GM21367 (cell line): ENCODE measurements at regions not wholly inside any gene's neighbourhood (a gene's known extent, or its start where the extent isn't known, plus 50 kb on each side); places are given as distances from the start of the nearest gene placed in this dataset.
A peak's percentile ranks its signal among the peaks of the same experiment; 100 is the strongest.
"Not testable (repeated sequence)": the region's sequence is repeated elsewhere in the genome, so short reads cannot be mapped to it uniquely, and the experiment has no call there.

Source experiments
- ATAC-seq: cut with Tn5 transposase; IDR thresholded peaks from one replicate; pipeline ENCODE4 v1.9.1; 2021; ENCODE audit not compliant: unreplicated experiment

GRCh38 chr7:69182596-69183467, 415.4 kb upstream of the AUTS2 start:
- no peak for ATAC-seq

DNA sequence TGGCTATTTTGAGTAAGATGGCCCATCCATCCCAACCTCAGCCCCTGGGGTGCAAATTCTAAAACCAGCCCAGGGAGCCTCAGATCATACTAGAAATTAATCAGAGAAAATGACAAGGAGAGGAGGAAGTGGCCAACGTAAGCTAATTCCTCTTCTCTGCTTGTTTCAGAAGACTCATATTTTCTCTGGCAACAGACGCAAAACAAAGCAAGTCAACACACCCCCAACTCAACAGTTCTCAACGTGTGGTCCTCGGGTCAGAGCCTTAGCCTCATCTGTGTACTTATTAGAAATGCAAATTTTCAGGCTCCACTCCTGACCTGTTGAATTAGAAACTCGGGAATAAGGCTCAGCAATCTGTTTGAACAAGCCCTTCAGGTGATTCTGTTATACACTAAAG, 413.9 kb upstream of the AUTS2 start:
- no peak for ATAC-seq

- no peak for ATAC-seq
Measured at GRCh38 chr7:69185170-69185569, 413.1 kb upstream of the AUTS2 start.

GRCh38 chr7:69186974-69187373, 411.3 kb upstream of the AUTS2 start:
- no peak for ATAC-seq

- ATAC-seq, result no peak
Measured at GRCh38 chr7:69187824-69188333, 410.4 kb upstream of the AUTS2 start.

GRCh38 chr7:69189406-69189805, 408.9 kb upstream of the AUTS2 start:
- no peak for ATAC-seq

DNA sequence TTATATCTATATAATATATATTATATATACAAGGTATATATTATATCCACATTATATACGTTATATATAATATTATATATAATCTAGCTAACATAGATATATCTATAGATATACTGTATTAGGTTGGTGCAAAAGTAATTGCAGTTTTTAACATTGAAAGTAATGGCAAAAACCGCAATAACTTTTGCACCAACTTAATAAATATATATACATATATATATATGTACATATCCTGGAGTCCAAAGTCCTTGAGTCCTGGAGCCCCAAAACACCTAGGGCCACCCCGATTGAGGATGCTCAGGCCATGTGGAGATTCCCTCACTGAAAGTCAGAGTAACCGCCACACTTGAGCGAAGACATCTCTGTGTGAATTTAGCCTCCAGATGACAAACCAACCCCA, 408.2 kb upstream of the AUTS2 start:
- ATAC-seq, result no peak

- no peak for ATAC-seq
Measured at GRCh38 chr7:69190763-69191162, 407.5 kb upstream of the AUTS2 start.

GRCh38 chr7:69192134-69192533, 406.1 kb upstream of the AUTS2 start:
- ATAC-seq, result no peak

DNA sequence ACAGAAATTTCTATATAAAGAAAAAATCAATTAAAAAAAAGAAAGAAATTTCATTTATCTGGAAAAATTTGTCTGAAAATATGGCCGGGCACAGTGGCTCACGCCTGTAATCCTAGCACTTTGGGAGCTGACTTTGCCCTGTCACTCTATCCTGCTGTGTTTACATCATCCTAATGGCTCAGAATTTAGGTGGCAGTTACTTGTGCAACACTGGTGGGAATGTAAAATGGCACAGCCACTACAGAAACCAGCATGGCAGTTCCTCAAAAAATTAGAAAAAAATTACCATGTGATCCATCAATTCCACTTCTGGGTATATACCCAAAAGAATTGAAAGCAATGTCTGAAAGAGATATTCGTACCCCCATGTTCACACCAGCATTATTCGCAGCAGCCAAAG, 405.2 kb upstream of the AUTS2 start:
- no peak for ATAC-seq

GRCh38 chr7:69196593-69196992, 401.7 kb upstream of the AUTS2 start:
- no peak for ATAC-seq

DNA sequence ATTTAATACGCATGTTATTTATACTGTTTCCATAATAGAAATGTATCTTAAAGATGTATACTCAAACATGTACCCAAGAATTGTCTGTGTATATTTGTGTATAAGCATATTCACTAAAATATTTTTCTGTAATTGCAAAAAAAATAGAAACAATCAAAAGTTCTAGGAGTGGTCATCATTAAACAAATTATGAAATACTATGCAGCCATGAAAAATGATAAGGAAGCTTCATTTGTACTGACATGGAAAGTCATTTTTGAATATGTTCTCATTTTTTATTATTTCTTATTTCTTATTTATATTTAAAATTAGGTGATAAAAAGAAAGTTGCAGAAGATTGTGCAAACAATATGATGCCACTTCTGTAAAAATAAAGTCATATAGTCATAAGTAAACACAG, 400.0 kb upstream of the AUTS2 start:
- no peak for ATAC-seq

DNA sequence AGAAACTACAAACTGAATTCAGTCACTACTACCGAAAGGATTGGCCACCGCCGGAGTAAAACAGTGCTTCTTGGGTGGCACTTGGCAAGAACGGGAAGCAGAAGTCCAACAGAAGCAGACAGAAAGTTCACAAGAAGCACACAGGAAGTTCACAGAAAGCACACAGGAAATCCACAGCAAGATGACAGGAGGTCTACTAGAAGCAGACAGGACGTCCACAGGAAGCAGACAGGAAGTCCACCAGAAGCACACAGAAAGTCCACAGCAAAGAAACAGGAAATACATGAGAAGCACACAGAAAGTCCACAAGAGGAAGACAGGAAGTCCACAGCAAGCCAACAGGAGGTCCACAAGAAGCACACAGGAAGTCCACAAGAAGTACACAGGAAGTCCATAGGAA, 399.2 kb upstream of the AUTS2 start:
- ATAC-seq, result no peak

DNA sequence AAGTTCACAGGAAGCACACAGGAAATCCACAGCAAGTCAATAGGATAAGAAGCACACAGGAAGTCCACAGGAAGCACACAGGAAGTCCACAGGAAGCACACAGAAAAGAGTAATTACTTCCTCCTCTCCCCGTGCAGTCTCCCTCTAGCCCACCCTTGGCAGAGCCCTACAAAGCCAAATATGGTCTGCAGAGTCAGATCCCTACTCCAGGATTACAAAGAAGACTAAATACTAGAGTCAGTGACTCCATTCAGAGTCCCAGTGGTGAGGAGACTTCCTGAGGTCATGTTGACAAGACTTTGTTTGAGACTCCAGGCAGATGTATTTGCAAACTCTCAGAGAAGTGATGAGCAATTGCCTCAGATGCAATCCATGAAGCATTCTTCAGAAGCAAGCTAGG, 398.6 kb upstream of the AUTS2 start:
- ATAC-seq, result no peak

DNA sequence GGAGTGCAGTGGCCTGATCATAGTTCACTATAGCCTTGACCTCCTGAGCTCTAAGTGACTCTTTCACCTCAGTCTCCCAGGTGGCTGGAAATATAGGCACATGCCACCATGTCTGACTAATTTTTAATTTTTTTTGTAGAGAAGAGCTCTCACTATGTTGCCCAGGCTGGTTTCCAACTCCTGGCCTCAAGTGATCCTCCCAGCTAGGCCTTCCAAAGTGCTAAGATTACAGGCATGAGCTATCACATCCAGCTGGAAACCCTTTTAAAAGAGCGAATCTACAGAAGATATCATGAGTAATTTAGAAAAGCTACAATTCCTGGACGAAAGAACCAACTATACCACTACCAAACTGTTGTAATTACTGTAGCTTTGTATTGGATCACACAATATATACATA, 394.4 kb upstream of the AUTS2 start:
- ATAC-seq, result no peak

DNA sequence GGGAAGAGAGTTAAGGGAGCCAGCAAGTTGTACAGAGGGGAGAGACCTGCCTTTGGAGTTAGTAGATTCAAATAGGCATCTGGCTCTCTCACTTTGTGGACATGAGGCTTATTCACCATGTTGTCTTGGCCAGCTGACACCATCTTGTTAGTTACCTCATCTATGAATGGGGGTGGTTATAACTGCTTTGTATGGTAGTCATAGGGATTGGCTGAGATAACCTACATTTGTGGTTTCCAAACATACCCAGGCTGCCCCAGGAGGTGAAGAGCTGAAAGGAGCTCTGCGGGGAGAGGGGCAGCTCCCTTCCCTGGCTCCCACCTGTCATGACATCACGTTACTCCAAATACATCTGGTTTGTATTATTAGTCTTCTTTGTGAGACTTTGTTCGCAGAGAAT, 393.3 kb upstream of the AUTS2 start:
- ATAC-seq, result no peak

DNA sequence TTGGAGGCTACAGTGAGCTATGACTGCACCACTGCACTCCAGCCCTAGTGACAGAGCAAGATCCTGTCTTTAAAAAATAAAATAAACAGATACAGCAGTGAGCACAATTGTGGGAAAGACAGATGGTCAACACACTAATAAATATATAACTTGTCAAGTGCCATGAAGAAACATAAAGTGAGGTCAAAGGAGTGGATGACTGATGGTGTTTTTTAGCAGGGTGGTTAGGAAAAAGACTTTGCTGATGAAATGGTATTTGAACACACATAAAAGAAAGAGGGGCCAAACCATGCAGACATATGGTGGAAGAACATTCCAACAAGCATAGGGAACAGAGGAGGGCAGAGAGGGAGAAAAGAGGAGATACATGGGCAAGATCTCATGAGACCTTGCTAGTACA, 392.7 kb upstream of the AUTS2 start:
- ATAC-seq, result no peak

- ATAC-seq, result no peak
Measured at GRCh38 chr7:69208276-69208675, 390.0 kb upstream of the AUTS2 start.

DNA sequence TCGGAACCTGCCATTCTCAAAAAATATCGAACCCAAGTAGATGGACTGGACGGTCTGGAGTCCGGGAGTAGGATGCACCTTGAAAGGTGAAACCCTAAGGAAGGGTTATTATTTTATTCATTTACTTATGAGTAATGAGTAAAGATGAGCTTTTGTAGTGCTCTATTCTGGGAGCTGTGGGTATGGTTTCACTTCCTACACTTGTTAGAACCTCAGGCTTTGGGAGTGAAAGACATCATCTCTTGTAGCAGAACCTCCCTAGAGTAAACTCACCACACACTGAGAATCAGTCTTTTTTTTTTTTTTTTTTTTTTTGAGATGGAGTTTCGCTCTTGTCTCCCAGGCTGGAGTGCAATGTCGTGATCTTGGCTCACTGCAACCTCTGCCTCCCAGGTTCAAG, 389.4 kb upstream of the AUTS2 start:
- peak; percentile 99 for ATAC-seq

DNA sequence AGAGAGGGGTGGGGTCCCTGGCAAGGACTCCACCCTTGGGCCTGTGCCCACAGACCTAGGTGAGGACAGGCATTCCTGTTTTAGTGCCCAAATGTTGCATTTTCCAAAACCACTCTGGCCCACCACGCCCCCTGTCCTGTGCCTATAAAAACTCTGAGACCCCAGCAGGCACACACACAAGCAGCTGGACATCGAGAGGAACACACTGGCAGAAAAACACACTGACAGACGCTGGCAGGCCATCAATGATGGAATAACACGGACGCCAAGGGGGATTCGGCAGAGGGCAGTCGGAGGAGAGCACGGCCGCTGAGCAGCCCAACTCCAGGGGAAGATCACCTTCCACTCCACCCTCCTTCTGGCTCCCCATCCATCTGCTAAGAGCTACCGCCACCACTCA, 386.9 kb upstream of the AUTS2 start:
- ATAC-seq, result no peak

DNA sequence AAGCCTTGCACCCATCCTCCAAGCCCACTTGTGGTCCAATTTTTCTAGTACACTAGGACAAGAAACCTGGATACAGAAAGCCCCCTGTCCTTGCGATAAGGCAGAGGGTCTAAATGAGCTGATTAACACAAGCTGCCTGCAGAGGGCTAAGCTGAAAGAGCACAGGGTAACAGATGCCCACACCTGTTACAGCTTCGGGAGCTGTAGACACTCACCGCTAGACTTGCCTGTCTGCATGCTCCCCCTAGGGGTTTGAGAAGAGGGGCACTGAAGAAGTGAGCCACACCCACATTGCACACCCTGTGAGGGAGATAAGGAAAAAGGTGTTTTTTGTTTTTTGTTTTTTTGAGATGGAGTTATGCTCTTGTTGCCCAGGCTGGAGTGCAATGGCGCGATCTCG, 386.5 kb upstream of the AUTS2 start:
- ATAC-seq, result no peak

GRCh38 chr7:69213878-69214277, 384.4 kb upstream of the AUTS2 start:
- ATAC-seq, result no peak

GRCh38 chr7:69215516-69215915, 382.8 kb upstream of the AUTS2 start:
- ATAC-seq, result not testable (repeated sequence)
